ENCODE measurements at regions not wholly inside any gene's neighbourhood (a gene's known extent, or its start where the extent isn't known, plus 50 kb on each side); places are given as distances from the start of the nearest gene placed in this dataset.

DNA sequence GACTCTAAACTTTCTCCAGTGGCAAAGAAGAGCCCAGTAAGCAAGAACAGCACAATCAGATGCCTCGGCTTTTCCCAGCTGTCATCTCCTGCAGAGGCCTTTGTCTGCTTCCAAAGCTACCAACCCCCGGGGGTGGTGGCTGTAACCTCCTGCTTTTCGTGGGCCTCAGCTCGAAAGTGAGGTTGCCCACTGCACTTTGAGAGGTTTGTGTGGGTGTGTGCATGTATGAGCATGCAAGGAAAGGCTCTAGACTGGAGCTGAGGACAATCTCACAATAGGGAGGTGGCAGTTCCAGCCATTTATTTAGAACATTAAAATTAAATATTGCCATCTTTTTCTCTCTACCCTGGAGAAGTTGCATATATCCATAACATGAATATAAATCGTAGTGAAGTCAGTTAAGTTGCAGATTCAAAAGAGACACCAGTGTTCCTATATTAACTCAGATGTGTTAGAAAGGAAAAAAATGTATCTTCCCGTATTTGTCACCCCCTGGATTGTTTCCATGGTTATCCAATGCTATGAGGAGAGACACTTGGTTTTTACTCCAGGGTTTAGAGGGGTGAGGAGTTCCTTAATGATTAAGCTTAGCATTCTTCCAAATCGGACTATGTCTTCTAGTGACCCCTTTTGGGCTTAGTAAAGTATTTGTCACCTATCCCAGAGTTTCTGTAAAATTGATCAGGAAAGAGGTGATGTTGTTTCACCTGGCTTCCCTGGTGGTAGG, 781.1 kb downstream of the INHBA start:
- Histone ChIP-seq H3F3A (replicated peaks; ENCODE audit: low read depth) (no peaks in the 10 kb centered on the region), H3K9me2 (ENCODE audit: insufficient read depth) (0 out of 2 replicates have a peak, but pooled peaks cover 3% of the 10 kb centered on the region), H3K36me3 (ENCODE audit: insufficient read depth) (no peaks in the 10 kb centered on the region), H3K4me2 (no peak overlapping the region), H3K27ac (ENCODE audit: low read depth) (no peak overlapping the region), H4K20me1 (replicated peaks; ENCODE audit: insufficient read depth) (no peaks in the 10 kb centered on the region), H3K4me3 (no peak overlapping the region), H3K27me3 (ENCODE audit: insufficient read depth) (no peaks in the 10 kb centered on the region), H3K79me2 (replicated peaks; ENCODE audit: insufficient read depth) (no peaks in the 10 kb centered on the region), H3K4me1 (ENCODE audit: insufficient read depth) (no peaks in the 10 kb centered on the region), H2AFZ (0 out of 2 replicates have a peak overlapping the region, but pooled peaks have one; percentile 38)
- Mint-ChIP-seq H3K27me3 (ENCODE audit: insufficient read depth, low read depth, poor library complexity) (no peaks in the 10 kb centered on the region), H3K4me1 (no peaks in the 10 kb centered on the region), H3K36me3 (ENCODE audit: low read depth) (no peaks in the 10 kb centered on the region), H3K27ac (no peak overlapping the region), H3K4me3 (no peak overlapping the region), H3K9me3 (no peaks in the 10 kb centered on the region)
- TF ChIP-seq CREB1 (CRISPR knock-in tag; IDR thresholded peaks at IDR 0.05; ENCODE audit: low read depth): no peak
- TF ChIP-seq, protein P1, sequence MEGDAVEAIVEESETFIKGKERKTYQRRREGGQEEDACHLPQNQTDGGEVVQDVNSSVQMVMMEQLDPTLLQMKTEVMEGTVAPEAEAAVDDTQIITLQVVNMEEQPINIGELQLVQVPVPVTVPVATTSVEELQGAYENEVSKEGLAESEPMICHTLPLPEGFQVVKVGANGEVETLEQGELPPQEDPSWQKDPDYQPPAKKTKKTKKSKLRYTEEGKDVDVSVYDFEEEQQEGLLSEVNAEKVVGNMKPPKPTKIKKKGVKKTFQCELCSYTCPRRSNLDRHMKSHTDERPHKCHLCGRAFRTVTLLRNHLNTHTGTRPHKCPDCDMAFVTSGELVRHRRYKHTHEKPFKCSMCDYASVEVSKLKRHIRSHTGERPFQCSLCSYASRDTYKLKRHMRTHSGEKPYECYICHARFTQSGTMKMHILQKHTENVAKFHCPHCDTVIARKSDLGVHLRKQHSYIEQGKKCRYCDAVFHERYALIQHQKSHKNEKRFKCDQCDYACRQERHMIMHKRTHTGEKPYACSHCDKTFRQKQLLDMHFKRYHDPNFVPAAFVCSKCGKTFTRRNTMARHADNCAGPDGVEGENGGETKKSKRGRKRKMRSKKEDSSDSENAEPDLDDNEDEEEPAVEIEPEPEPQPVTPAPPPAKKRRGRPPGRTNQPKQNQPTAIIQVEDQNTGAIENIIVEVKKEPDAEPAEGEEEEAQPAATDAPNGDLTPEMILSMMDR (conservative IDR thresholded peaks at IDR 0.05; ENCODE audit: low read depth in 2 of 2): no peak
- DNase-seq (ENCODE audit: low spot score) (no peak), ATAC-seq (no peak)

DNA sequence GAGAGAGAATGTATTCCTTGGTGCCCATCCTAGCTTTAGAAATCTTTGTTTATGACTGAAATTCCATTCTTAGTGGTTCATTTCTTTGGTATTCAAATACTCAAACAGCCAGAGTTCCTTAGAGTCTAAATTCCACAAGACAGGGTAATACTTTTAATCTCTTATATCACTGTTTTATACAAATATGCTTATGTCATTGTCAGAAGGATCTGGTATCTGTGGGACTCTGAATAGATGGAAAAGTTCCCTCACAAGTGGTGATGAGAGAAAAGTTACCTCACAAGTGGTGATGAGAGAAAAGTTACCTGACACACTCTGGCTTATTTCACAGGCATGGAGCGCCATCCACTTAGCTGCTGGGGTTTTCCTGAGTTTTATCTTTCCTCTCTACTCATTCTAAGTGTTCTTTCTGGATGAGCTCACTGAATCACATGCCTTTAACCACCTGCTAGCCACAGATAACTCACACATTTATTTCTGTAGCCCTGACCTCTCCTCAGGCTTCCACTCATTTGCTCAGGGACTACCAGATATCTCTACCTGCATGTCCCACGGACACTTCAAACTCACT, 784.0 kb downstream of the SUGCT start:
- Mint-ChIP-seq H3K4me1 (no peaks in the 10 kb centered on the region), H3K27ac (no peak overlapping the region), H3K4me3 (no peak overlapping the region), H3K27me3 (ENCODE audit: insufficient read depth, low read depth, poor library complexity) (no peaks in the 10 kb centered on the region), H3K36me3 (ENCODE audit: low read depth) (no peaks in the 10 kb centered on the region), H3K9me3 (no peaks in the 10 kb centered on the region)
- Histone ChIP-seq H3K9me2 (ENCODE audit: insufficient read depth) (no peaks in the 10 kb centered on the region), H3K4me1 (ENCODE audit: insufficient read depth) (no peaks in the 10 kb centered on the region), H3K36me3 (ENCODE audit: insufficient read depth) (no peaks in the 10 kb centered on the region), H3K79me2 (replicated peaks; ENCODE audit: insufficient read depth) (no peaks in the 10 kb centered on the region), H2AFZ (no peak overlapping the region), H4K20me1 (replicated peaks; ENCODE audit: insufficient read depth) (no peaks in the 10 kb centered on the region), H3K27me3 (ENCODE audit: insufficient read depth) (no peaks in the 10 kb centered on the region), H3K27ac (ENCODE audit: low read depth) (no peak overlapping the region), H3K4me2 (no peak overlapping the region), H3F3A (replicated peaks; ENCODE audit: low read depth) (no peaks in the 10 kb centered on the region), H3K4me3 (no peak overlapping the region)
- ATAC-seq (no peak), DNase-seq (ENCODE audit: low spot score) (no peak)
- TF ChIP-seq, protein P2, sequence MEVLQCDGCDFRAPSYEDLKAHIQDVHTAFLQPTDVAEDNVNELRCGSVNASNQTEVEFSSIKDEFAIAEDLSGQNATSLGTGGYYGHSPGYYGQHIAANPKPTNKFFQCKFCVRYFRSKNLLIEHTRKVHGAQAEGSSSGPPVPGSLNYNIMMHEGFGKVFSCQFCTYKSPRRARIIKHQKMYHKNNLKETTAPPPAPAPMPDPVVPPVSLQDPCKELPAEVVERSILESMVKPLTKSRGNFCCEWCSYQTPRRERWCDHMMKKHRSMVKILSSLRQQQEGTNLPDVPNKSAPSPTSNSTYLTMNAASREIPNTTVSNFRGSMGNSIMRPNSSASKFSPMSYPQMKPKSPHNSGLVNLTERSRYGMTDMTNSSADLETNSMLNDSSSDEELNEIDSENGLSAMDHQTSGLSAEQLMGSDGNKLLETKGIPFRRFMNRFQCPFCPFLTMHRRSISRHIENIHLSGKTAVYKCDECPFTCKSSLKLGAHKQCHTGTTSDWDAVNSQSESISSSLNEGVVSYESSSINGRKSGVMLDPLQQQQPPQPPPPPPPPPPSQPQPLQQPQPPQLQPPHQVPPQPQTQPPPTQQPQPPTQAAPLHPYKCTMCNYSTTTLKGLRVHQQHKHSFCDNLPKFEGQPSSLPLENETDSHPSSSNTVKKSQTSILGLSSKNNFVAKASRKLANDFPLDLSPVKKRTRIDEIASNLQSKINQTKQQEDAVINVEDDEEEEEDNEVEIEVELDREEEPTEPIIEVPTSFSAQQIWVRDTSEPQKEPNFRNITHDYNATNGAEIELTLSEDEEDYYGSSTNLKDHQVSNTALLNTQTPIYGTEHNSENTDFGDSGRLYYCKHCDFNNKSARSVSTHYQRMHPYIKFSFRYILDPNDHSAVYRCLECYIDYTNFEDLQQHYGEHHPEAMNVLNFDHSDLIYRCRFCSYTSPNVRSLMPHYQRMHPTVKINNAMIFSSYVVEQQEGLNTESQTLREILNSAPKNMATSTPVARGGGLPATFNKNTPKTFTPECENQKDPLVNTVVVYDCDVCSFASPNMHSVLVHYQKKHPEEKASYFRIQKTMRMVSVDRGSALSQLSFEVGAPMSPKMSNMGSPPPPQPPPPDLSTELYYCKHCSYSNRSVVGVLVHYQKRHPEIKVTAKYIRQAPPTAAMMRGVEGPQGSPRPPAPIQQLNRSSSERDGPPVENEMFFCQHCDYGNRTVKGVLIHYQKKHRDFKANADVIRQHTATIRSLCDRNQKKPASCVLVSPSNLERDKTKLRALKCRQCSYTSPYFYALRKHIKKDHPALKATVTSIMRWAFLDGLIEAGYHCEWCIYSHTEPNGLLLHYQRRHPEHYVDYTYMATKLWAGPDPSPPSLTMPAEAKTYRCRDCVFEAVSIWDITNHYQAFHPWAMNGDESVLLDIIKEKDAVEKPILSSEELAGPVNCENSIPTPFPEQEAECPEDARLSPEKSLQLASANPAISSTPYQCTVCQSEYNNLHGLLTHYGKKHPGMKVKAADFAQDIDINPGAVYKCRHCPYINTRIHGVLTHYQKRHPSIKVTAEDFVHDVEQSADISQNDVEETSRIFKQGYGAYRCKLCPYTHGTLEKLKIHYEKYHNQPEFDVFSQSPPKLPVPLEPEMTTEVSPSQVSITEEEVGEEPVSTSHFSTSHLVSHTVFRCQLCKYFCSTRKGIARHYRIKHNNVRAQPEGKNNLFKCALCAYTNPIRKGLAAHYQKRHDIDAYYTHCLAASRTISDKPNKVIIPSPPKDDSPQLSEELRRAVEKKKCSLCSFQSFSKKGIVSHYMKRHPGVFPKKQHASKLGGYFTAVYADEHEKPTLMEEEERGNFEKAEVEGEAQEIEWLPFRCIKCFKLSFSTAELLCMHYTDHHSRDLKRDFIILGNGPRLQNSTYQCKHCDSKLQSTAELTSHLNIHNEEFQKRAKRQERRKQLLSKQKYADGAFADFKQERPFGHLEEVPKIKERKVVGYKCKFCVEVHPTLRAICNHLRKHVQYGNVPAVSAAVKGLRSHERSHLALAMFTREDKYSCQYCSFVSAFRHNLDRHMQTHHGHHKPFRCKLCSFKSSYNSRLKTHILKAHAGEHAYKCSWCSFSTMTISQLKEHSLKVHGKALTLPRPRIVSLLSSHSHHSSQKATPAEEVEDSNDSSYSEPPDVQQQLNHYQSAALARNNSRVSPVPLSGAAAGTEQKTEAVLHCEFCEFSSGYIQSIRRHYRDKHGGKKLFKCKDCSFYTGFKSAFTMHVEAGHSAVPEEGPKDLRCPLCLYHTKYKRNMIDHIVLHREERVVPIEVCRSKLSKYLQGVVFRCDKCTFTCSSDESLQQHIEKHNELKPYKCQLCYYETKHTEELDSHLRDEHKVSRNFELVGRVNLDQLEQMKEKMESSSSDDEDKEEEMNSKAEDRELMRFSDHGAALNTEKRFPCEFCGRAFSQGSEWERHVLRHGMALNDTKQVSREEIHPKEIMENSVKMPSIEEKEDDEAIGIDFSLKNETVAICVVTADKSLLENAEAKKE (CRISPR knock-in tag; IDR thresholded peaks at IDR 0.05): no peak
- no peak for TF ChIP-seq EZH2phosphoT487 (IDR thresholded peaks at IDR 0.05; ENCODE audit: unreplicated experiment)
- TF ChIP-seq, protein P3, sequence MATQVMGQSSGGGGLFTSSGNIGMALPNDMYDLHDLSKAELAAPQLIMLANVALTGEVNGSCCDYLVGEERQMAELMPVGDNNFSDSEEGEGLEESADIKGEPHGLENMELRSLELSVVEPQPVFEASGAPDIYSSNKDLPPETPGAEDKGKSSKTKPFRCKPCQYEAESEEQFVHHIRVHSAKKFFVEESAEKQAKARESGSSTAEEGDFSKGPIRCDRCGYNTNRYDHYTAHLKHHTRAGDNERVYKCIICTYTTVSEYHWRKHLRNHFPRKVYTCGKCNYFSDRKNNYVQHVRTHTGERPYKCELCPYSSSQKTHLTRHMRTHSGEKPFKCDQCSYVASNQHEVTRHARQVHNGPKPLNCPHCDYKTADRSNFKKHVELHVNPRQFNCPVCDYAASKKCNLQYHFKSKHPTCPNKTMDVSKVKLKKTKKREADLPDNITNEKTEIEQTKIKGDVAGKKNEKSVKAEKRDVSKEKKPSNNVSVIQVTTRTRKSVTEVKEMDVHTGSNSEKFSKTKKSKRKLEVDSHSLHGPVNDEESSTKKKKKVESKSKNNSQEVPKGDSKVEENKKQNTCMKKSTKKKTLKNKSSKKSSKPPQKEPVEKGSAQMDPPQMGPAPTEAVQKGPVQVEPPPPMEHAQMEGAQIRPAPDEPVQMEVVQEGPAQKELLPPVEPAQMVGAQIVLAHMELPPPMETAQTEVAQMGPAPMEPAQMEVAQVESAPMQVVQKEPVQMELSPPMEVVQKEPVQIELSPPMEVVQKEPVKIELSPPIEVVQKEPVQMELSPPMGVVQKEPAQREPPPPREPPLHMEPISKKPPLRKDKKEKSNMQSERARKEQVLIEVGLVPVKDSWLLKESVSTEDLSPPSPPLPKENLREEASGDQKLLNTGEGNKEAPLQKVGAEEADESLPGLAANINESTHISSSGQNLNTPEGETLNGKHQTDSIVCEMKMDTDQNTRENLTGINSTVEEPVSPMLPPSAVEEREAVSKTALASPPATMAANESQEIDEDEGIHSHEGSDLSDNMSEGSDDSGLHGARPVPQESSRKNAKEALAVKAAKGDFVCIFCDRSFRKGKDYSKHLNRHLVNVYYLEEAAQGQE (IDR thresholded peaks at IDR 0.05; ENCODE audit: unreplicated experiment): no peak
- TF ChIP-seq POLR2AphosphoS5 (IDR thresholded peaks at IDR 0.05; ENCODE audit: low read depth): no peak

Measured in GM23338 (cell line).